Activated CD4-positive, CD25-positive, alpha-beta regulatory T cell treated with anti-CD3 and anti-CD28 coated beads, Interleukin-2, amount 50 U/mL, for 24 hours (primary cell): ENCODE measurements at regions not wholly inside any gene's neighbourhood (a gene's known extent, or its start where the extent isn't known, plus 50 kb on each side); places are given as distances from the start of the nearest gene placed in this dataset.
A peak's percentile ranks its signal among the peaks of the same experiment; 100 is the strongest.

Experiments used
- ATAC-seq, 2 donors: fragments of 150-1000 bp; cut with Tn5 transposase; one replicate each; pipeline ENCODE4 v1.10.0; 2021; ENCODE audit warnings: mild to moderate bottlenecking in 1 of 2, moderate library complexity in 1 of 2

DNA sequence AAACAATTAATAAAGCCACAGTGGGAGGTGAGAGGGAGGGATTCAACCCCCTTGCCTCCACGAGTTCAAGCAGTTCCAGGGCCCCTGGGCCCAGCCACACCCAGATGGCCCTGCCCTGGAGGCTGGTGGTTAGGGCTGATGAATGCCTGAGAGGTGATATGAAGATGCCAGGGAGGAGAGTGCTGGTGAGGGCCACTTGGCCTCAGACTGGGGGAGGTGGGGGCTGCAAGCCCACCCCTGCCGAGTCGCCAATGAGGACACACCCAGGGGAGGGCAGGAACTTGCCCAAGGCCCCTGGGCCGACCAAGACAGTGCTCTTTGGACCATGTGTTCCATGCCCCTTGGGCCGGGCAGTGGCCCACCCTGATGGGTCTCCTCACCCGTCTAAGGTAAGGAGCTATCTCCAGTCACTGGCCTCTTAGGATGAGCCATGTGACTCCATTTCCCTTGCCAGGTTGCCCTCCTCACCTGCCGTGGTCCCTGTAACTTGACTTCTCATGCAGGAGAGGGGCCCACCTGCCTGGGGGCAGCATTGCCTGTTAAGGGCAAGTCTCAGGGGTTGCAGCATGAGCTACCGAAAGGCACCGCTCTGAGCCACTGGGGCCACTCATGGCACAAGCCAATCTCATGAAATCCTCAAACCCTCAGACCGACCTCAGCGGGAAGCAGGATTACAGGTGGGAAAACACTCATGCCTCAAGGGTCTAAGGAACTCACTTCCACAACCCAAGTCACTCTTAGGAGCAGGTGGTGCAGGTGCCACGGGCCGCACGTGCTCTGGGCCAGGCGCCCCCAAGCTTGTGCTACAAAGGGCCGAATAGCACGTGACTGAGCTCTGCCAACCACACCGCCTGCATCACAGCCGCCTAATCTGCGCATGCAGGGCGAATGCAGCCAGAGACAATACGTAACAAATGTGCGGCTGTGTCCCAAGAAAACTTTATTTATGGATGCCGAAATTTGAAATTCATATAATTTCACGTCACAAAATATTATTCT is 147.4 kb upstream of the MLN start:
- no peak for ATAC-seq

DNA sequence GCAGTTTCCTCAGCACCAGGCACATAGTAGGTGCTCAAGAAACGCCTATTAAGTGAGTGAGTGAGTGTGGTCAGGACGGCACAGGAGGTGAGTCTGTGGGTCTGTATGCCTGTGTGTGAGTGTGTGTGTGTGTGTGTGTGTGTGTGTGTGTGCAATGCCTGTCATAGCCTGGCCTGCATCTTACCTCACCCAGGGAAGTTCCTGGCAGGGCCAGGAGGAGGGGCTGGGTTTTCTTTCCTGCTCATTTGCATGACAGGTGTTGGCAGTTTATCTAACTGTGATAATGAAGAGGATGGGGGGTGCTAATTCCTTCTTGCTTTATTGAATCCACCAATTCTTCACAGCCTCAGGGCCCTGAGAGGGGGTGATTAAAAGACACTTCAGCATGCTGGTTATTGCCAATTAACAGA is 146.7 kb upstream of the MLN start:
- ATAC-seq, result no peak

DNA sequence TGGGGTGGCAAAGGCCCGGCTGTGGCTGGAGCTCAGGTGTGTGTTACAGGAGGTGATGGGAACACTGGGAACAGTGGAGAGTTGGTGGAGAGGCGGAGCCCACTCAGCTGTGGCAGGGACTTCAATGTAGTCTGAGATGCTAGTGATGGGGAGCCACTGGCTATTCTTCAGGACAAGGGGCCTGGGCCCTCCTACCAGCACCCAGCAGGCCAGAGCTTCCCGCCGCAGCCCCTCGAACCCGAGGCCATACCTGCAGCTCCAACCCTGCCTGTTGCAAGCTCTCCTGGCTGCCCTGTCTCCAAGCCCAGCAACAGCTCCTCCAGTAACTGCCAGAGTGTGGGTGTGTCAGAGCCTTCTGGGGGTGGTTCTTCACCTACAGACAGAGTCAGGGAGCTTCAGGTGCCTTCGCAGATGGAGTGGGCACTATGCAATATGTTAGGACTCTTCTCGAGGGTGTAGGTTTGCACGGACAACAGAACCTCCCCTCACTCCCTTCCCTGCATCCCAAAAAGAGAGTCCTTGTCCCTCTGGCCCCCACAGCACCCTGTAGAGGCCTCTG is 146.2 kb upstream of the MLN start:
- no peak for ATAC-seq

DNA sequence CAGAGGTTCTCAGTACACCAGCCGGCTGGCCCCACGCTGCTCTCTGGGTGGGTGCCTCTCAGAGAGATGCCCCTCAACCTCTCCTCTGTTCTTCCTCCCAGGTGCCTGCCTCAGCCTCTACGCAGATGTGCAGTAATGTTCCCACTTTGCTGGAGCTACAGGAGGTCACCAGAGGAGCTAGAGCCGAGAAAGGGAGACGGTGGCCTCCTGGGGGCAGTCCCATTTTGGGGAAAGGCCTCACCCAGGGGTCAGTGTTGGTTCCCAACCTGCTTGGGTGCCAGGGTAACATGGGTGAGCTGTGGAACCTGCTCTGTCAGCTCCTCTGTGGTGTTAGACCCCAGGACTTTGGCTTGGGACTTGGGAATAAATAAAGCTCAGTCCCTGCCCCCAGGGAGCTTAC is 145.3 kb upstream of the MLN start:
- no peak for ATAC-seq

DNA sequence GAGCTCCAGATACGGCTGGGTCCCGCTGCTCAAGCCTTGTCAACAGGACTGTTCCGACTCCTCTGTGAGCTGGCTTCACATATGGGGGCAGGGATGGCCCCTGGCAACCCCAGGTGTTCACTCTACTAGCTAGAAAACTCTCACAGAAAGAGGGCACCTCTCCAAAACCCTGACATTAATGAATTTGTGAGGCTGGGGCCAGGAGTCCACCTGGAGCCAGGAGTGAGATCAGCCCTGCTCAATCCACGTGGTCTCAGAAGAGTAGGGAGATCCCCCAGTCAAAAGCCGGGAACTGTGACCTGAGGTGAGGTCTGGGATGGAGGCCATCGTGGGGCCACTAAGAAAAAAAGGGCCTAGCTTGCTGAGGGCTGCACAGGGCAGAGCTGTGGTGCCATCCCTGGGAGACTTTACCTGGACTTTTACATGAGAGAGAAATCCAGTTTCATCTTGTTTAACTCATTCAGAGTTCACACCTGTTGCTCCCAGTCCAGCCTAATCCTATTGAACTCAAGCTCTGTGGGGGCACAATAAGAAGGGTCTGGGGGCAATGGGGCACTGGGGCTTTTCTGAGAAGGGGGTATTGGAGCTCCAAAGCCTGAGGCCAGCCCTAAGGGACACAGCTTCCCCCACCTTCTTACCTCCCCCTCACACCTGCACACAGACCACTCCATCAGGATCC is 144.3 kb upstream of the MLN start:
- no peak for ATAC-seq

DNA sequence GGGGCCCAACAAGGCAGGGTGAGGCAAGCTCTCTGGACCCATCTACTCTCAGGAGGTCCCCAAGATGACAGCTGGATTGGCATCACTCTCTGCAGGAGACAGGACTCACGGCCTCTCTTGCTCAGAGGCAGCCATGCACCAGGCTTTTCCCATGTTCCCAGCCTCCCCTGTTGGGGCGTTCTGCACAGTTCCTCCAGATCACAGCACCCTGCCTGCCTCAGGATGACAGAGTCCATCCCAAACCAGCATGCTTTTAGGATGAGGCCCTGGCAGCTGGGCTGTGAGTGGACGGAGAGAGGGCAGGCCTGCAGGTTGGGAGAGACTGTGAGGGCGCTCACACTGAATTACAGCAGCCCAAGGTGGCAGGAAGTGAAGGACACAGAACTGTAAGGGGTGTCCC is 143.2 kb upstream of the MLN start:
- no peak for ATAC-seq

DNA sequence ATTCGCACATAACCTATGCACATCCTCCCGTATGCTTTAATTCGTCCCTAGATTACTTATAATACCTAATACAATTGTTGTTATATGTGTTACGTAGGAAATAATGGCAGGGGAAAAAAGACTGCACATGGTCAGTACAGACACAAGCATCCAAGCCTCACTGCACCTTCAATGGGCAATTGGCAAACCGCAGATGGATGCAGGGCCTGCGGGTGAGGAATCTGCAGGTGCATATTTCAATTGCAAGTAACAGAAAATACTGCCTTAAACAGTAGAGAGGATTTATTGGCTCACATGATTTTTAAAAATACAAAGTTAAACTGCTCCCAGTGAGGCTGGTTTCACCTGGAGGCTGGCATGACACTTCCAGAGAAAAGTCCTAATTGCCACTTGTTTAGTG is 142.1 kb upstream of the MLN start:
- ATAC-seq, result no peak

DNA sequence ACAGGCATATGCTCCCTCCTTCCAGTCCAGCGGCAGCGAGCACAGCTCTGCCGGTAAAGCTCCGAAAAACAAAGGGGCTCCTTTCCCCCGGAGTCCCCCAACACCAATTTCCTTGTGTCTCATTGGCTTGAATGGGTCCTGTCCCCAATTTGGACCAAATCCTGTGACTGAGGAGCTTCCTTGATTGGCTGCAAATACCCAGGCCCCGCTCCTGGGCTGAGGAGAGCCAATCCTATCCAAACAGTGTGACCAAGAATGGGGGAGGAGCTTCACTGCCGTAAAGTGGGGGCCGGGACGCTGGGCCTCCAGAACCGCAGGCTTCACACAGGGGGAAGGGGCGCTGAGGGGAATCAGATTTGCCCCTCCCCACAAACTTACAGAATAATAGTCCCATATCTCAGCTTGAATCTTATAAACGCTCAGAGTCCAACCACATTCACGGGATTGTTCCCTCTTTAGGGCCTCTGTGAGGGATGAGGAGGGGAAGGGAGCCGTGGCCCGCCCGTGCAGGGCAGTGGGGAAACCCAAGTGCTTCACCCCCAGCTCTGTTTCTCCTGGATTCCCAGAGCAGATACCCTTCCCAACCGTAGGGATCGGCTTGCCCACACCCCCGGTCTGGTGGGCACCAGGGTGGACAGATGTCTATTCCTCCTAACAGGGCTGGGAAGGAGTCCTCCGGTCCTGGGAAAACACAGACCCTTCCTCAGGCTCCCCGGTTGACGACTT is 141.0 kb upstream of the MLN start:
- no peak for ATAC-seq

DNA sequence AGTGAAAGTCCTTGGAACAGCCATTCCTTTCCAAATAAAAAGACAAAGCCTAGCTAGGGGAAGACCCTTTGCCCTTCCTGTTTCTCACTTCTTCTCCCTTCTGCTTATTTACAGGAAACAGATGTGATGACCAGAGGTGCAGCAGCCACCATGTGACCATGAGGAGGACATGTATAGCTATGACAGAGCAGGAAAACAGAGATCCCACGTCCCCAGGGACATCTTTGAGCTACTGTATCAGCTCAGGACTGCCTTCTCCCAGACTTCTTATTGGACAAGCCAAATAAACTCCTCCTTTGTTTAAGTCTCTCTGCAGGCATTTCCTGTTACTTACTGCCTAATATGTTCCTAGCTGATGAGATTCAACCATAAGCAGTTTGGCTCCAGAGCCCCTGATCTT is 133.1 kb upstream of the MLN start:
- ATAC-seq, result no peak

DNA sequence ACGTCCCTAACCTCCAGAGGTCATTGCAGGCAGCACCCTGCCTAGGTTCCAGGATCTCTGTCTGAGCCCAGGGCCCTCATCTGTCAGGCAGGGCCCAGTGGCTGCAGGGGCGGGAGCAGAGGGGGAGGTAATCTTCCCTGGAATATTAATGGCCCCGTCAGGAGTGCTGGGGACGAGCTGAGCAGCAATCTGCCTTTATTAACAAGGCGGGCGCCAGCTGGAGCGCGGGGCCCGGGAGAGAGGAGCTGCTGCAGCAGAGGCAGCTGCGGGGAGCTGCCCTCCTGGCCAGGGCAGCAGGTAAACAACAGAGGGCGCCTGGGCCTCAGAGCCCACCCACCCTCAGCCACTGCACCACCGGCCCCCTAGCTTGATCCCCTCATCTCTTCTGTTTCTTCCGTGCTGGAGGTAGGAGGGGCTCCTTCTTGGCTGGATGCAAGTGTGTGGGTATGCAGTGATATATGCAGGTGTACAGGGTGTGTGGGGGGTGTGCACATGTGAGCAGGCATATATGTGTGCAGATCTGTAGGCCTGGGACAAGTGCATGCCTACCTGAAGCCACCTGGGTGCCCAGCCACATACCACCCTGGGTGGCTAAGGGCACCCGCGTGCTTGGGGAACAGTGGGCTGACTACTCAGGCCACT is 131.8 kb upstream of the MLN start:
- no peak for ATAC-seq

DNA sequence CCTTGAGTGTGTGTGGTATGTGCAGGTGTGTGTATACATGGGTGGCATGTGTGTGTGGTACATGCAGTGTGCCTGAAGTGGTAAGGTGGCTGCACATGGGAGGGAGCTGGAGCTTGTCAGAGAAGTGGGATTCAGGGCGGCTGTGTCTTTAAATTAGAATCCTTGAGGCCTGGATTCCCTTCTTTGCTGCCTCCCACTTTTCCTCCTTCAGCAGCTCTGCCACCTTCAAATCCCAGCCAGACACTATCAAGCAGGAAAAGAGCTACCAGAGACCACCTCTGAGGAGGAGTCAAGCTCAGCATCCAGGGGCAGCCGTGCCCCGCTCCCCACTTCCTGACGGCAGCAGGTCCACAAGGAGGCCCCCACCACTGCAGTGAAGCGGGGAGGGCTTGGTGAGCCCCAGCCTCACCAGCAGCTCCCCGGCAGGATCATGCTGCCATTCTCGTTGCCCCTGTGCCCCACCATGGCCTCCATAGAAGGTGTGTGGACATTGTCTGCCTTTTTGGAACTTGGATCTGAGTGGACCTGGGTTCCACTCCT is 131.0 kb upstream of the MLN start:
- ATAC-seq, result no peak

DNA sequence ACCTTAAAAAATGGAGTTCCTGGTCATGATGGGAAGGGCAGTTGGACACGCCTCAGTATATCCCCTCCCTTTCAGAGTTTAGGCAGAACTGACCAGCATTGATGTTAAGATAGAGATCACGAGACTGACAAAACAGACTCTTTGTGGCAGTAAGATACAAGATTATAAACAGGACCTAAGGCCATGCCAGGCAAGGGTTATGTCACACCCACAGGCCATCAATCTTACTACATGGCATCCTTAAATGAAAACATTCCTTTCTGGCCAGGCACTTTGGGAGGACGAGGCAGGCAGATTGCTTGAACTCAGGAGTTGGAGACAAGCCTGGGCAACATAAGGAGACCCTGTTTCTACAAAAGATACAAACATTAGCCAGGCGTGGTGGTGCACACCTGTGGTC is 129.3 kb upstream of the MLN start:
- ATAC-seq, result no peak

DNA sequence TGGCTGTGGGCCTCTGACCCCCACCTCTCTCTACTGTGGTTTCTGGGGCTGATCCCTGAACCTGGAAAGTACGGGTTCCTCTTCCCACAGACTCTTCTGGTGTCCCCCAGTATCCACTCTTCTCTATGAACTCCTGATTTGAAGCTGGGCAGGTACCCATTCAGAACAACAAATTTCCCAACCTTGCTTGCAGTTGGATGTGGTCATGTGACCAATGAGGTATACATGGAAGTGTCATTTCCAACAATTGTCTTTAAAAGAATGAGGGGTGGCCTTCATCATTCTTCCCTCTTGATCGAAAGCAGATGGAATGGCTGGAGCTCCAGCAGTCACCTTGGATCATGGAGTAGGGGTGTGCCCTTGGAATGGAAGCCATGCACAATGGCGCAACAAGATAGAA is 128.0 kb upstream of the MLN start:
- no peak for ATAC-seq

DNA sequence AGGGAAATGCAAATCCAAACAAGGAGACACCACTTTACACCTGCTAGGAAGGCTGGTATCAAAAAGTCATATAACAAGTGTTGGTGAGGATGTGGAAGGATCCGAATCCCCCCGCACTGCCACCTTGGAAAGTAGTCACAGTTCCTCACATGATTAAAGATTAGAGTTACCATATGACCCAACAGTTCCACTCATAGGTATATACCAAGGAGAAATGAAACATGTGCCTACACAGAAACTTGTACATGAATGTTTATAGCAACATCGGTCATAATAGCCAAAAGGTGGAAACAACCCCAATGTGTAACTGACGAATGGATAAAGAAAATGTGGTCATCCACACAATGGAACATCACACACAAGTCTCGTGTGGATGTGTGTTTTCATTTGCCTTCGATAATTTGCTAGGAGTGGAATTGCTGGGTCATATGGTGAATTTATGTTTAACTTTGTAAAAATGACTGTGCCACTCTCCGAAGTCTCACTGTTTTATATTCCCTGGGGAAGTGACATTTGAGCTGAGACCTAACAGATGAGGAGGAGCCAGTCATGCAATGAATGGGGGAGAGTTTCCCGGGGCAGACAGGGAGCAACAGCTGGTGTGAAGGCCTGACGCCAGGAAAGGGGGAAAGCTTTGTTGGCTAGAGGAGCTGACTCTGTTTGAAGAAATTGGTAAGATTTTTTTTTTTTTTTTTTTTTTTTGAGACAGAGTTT is 125.9 kb upstream of the MLN start:
- ATAC-seq, result peak in 1 of 2 donors; percentile 34

DNA sequence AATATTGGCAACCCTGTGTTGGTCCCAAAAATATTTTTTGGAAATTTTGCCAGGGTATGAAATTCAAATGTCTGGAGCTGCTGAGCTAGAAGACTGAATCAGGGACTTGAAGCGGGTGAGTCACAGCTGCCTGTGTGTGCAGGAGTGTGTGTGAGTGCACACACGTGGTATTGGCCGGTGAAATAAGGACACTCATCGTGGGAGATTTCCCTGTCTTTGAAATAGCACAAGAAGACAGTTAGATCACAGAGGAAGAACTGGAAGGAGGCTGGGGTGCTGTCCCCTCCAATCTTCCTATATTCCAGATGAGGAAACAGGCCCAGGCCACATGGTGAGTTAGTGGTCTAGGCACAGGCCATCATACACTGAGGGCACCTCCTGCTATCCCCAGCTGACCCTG is 123.8 kb upstream of the MLN start:
- ATAC-seq, result no peak

DNA sequence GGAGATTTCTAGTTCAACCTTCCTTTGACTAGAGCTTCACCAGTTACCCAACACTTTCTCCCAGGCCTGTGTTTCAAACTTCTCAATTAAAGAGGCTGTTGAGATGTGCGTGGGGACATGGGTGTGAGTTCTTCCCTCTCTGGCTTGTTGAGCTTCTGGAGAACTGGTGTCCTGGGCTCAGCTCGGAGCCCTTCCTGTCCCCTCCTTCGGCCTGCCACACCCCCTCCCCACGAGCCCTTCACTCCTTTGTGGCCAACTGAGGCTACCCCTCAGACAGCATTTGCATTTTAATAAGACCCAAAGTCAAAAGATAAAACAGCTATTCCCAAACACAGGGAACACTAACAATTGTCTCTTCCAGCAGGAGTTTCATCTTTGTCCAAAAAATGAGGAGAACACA is 123.3 kb upstream of the MLN start:
- no peak for ATAC-seq

DNA sequence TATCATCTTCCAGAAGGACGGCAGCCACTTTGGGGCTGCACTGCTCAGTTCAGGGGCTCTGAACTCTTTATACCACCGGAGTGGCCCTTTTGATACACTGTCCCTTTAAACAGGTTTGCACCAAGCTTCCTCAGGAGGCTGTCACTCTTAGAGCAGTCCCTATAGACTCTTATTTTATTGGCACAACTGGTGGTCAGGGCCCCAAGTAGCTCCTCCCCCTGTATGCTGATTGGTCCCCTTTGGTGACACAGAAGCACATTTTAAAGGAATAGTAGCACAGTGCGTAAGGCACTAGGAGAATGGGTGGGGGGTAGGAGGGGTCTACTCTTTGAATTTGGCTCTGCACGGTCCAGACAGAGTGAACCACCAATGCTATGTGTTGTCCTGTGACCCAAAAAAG is 122.6 kb upstream of the MLN start:
- ATAC-seq, result peak in 1 of 2 donors; percentile 28

DNA sequence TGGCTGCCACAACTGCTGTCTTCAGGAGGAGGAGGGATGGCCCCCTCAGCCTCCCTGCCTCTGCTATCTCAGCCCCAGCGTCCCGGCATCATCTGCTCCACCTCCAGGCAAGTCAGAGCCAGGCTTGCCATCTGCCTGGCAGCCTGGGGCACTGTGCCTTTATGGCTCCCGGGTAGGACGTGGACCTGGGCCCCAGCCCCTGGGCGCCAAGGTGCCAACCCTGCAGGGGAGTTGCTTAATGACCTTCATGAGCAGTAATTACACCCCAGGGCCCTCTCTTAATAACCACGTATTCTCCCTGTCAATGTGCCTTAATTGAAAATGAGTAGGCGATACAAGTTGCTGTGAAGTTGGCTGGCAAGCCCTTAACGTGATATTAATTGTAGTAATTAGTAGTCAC is 122.1 kb upstream of the MLN start:
- ATAC-seq, result no peak

DNA sequence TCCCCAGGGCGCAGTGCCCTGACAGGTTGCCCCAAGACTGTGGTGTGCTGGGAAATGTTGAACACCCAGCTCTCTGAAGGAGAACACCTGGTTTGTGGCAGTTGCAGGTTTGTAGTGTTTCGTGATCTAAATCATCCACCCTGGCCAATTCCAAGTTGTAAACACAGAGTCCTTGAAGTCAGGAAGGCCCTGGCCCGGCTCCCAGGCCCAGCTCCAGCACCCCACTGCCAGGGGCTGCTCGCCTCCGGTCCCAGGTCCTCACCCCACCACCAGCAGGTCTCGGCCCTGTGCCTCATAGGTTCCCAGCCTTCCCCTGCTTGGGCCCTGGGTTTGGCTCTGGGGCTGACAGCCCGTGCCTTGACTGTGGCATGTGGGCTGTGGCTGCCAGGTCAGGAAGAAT is 121.4 kb upstream of the MLN start:
- ATAC-seq, result no peak

DNA sequence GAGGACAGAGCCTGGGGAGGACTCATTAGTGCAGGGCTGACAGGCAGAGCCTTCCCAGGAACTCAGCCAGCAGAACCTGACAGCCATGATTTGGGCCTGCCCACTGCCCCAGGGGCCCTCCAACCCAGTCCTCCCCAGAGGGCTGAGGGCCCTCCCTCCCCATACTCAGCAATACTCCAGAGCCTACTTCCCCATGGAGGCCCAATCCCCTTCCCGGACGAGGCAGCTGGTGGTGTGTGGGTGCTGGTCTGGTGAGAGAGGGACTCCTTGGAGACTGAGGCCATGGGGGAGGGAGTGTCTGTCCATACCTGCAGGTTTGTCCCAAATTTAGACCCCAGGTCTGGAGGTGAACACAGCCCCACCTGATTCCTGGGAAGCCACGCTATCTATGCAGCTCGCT is 120.9 kb upstream of the MLN start:
- no peak for ATAC-seq

DNA sequence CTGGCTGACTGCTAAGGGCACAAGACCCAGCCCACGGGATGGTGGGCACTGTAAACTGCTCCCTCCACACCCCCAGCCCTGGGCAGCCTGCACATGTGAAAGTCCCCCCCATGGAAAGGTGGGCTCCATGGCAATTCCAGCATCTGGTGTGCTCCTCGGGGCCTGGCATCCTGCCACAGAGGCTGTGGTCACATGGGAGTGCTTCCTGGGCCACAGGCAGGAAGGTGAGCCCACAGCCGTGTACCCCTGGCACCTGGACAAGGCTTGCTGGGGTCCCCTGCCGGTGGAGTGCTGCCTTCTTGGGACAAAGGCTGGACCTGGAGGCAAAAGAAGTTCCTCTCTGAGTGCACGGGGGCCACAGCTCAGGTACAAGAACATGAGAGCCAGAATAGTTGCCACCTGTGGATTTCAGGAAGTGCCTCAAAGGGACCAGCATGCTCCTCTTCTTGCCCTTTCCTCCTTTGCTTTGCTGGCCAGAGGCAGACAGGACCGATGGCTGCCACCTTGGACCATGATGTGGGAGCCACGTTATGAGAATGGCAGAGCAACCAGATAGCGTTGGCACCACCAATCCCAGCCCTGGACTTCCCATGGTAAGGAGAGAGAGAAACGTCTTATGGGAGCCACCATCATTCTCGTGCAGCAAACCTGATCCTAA is 120.2 kb upstream of the MLN start:
- ATAC-seq, result no peak
